ENCODE measurements at regions not wholly inside any gene's neighbourhood (a gene's known extent, or its start where the extent isn't known, plus 50 kb on each side); places are given as distances from the start of the nearest gene placed in this dataset.

DNA sequence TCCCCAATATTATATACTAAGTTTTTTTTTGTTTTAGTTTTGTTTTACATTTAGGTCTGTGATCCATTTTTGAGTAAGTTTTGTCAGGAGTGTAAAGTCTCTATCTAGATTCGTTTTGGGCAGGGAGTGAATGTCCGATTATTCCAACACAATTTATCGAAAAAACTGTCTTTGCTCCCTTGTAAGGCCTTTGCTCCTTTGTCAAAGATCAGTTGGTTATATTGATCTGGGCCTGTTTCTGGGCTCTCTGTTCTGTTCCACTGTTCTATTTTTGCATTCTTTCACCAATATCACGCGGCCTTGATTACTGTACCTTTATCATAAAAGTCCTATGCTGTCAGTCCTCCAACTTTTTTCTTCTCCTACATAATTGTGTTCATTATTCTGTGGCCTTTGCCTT, 276.5 kb upstream of the ZC3H15 start:
- TF ChIP-seq CTCF (IDR thresholded peaks at IDR 0.05) (no peak), RELA (CRISPR knock-in tag; IDR thresholded peaks at IDR 0.05; ENCODE audit: borderline replicate concordance) (no peak)

Measured in WTC11 (cell line).